Activated CD4-positive, CD25-positive, alpha-beta regulatory T cell treated with anti-CD3 and anti-CD28 coated beads, Interleukin-2, amount 50 U/mL, for 72 hours (primary cell): ENCODE measurements at regions not wholly inside any gene's neighbourhood (a gene's known extent, or its start where the extent isn't known, plus 50 kb on each side); places are given as distances from the start of the nearest gene placed in this dataset.
"Not testable (repeated sequence)": the region's sequence is repeated elsewhere in the genome, so short reads cannot be mapped to it uniquely, and the experiment has no call there.

Experiments used
- DNase-seq: peaks from one replicate; pipeline ENCODE4 v3.0.0; 2021

- DNase-seq, result no peak
These were observed 290.2 kb downstream of the SPATA17 start for GRCh38 chr1:217921126-217921904.

GRCh38 chr1:217924924-217925323 is 293.8 kb downstream of the SPATA17 start:
- DNase-seq, result no peak

- DNase-seq, result no peak
These were observed 298.2 kb downstream of the SPATA17 start for GRCh38 chr1:217929213-217929885.

GRCh38 chr1:217943361-217943760 is 312.2 kb downstream of the SPATA17 start:
- no peak for DNase-seq

- DNase-seq, result no peak
These were observed 313.4 kb downstream of the SPATA17 start for GRCh38 chr1:217944550-217944949.

- no peak for DNase-seq
These were observed 315.4 kb downstream of the SPATA17 start for GRCh38 chr1:217946511-217946910.

GRCh38 chr1:217948741-217949140 is 317.6 kb downstream of the SPATA17 start:
- no peak for DNase-seq

- no peak for DNase-seq
These were observed 322.2 kb downstream of the SPATA17 start for GRCh38 chr1:217953330-217953729.

GRCh38 chr1:217953922-217954321 is 322.8 kb downstream of the SPATA17 start:
- DNase-seq, result no peak

GRCh38 chr1:217955723-217956122 is 324.6 kb downstream of the SPATA17 start:
- DNase-seq, result no peak

GRCh38 chr1:217965156-217965786 is 319.8 kb upstream of the RRP15 start:
- no peak for DNase-seq

- no peak for DNase-seq
These were observed 317.0 kb upstream of the RRP15 start for GRCh38 chr1:217968085-217968484.

- DNase-seq, result no peak
These were observed 315.7 kb upstream of the RRP15 start for GRCh38 chr1:217969428-217969827.

GRCh38 chr1:217977943-217978342 is 307.1 kb upstream of the RRP15 start:
- no peak for DNase-seq

- DNase-seq, result no peak
These were observed 303.7 kb upstream of the RRP15 start for GRCh38 chr1:217981430-217981829.

GRCh38 chr1:217982331-217983050 is 302.6 kb upstream of the RRP15 start:
- DNase-seq, result no peak

GRCh38 chr1:217983051-217983375 is 302.1 kb upstream of the RRP15 start:
- DNase-seq, result no peak

- no peak for DNase-seq
These were observed 299.5 kb upstream of the RRP15 start for GRCh38 chr1:217985641-217986040.

GRCh38 chr1:217989510-217989909 is 295.6 kb upstream of the RRP15 start:
- no peak for DNase-seq

GRCh38 chr1:217993439-217993838 is 291.7 kb upstream of the RRP15 start:
- no peak for DNase-seq

- DNase-seq, result not testable (repeated sequence)
These were observed 276.8 kb upstream of the RRP15 start for GRCh38 chr1:218008296-218008695.

- not testable (repeated sequence) for DNase-seq
These were observed 270.0 kb upstream of the RRP15 start for GRCh38 chr1:218015106-218015505.

GRCh38 chr1:218024211-218024720 is 260.8 kb upstream of the RRP15 start:
- DNase-seq, result no peak
